Left ventricle myocardium superior (tissue), 1 donor: ENCODE measurements at regions not wholly inside any gene's neighbourhood (a gene's known extent, or its start where the extent isn't known, plus 50 kb on each side); places are given as distances from the start of the nearest gene placed in this dataset.
A peak's percentile ranks its signal among the peaks of the same experiment; 100 is the strongest.

Experiments used
- ATAC-seq: fragments of 200-7000 bp; cut with Tn5 transposase; one replicate; pipeline ENCODE4 v1.9.1; 2020; ENCODE audit warnings: mild to moderate bottlenecking, moderate library complexity
- DNase-seq: peaks from one replicate; pipeline ENCODE4 v3.0.0-alpha.2; 2020
- intact Hi-C: fragments of 100-400 bp; cut with micrococcal nuclease; formaldehyde crosslinking; loops from one replicate; pipeline ENCODE4 v1.11.0; 2022
- donor health status: DM: no; HTN: yes; CAD: no; lungs with severe emphysema.

- DNase-seq (no peak), ATAC-seq (no peak)
- intact Hi-C loops = no loop called here
Observed at GRCh38 chr2:228339525-228339924, 158.0 kb upstream of the SPHKAP start.

- peak; percentile 59 for ATAC-seq
Observed at GRCh38 chr2:228334180-228334579, 152.7 kb upstream of the SPHKAP start.

GRCh38 chr2:228329282-228329681, 147.8 kb upstream of the SPHKAP start:
- DNase-seq = peak; percentile 52
- intact Hi-C loops = no loop called here
- ATAC-seq = peak; percentile 97

More at GRCh38 chr2:228334180-228334579, 152.7 kb upstream of the SPHKAP start:
- intact Hi-C loops = no loop called here
- no peak for DNase-seq

GRCh38 chr2:228321015-228321414, 139.5 kb upstream of the SPHKAP start:
- ATAC-seq = peak; percentile 65
- intact Hi-C loops = no loop called here
- DNase-seq = peak; percentile 37

GRCh38 chr2:228318218-228318617, 136.7 kb upstream of the SPHKAP start:
- intact Hi-C loops = no loop called here
- ATAC-seq (peak; percentile 84), DNase-seq (peak; percentile 29)

GRCh38 chr2:228312172-228312571, 130.7 kb upstream of the SPHKAP start:
- ATAC-seq (no peak), DNase-seq (no peak)
- intact Hi-C loops = no loop called here

- intact Hi-C loops = no loop called here
- ATAC-seq = no peak
- no peak for DNase-seq
Observed at GRCh38 chr2:228303960-228304359, 122.5 kb upstream of the SPHKAP start.

GRCh38 chr2:228283491-228284171, 102.1 kb upstream of the SPHKAP start:
- DNase-seq (no peak), ATAC-seq (no peak)
- intact Hi-C loops = no loop called here

GRCh38 chr2:228282376-228282775, 100.9 kb upstream of the SPHKAP start:
- DNase-seq (no peak), ATAC-seq (no peak)
- intact Hi-C loops = no loop called here

GRCh38 chr2:228273159-228273558, 91.7 kb upstream of the SPHKAP start:
- intact Hi-C loops = no loop called here
- ATAC-seq = no peak
- no peak for DNase-seq

- intact Hi-C loops = no loop called here
- DNase-seq (no peak), ATAC-seq (no peak)
Observed at GRCh38 chr2:228269351-228269750, 87.9 kb upstream of the SPHKAP start.

- DNase-seq = no peak
- no peak for ATAC-seq
- intact Hi-C loops = no loop called here
Observed at GRCh38 chr2:228268756-228269155, 87.3 kb upstream of the SPHKAP start.

- intact Hi-C loops = no loop called here
- ATAC-seq (no peak), DNase-seq (no peak)
Observed at GRCh38 chr2:228268301-228268700, 86.8 kb upstream of the SPHKAP start.

- intact Hi-C loops = no loop called here
- no peak for ATAC-seq
- no peak for DNase-seq
Observed at GRCh38 chr2:228263156-228263555, 81.7 kb upstream of the SPHKAP start.

- intact Hi-C loops = no loop called here
- no peak for DNase-seq
Observed at GRCh38 chr2:228261546-228261945, 80.1 kb upstream of the SPHKAP start.

GRCh38 chr2:228257379-228257778, 75.9 kb upstream of the SPHKAP start:
- DNase-seq (no peak), ATAC-seq (no peak)
- intact Hi-C loops = no loop called here

More at GRCh38 chr2:228261546-228261945, 80.1 kb upstream of the SPHKAP start:
- no peak for ATAC-seq

- intact Hi-C loops = no loop called here
- DNase-seq (no peak), ATAC-seq (no peak)
Observed at GRCh38 chr2:228253752-228254151, 72.3 kb upstream of the SPHKAP start.

- DNase-seq (no peak), ATAC-seq (no peak)
- intact Hi-C loops = no loop called here
Observed at GRCh38 chr2:228247335-228247734, 65.8 kb upstream of the SPHKAP start.

GRCh38 chr2:228245601-228246000, 64.1 kb upstream of the SPHKAP start:
- DNase-seq (no peak), ATAC-seq (no peak)
- intact Hi-C loops = no loop called here

- intact Hi-C loops = no loop called here
- DNase-seq = no peak
Observed at GRCh38 chr2:228242591-228242990, 61.1 kb upstream of the SPHKAP start.

GRCh38 chr2:228239907-228240561, 58.5 kb upstream of the SPHKAP start:
- DNase-seq (no peak), ATAC-seq (no peak)
- intact Hi-C loops = no loop called here

More at GRCh38 chr2:228242591-228242990, 61.1 kb upstream of the SPHKAP start:
- ATAC-seq = no peak
